ENCODE measurements at regions not wholly inside any gene's neighbourhood (a gene's known extent, or its start where the extent isn't known, plus 50 kb on each side); places are given as distances from the start of the nearest gene placed in this dataset.

DNA sequence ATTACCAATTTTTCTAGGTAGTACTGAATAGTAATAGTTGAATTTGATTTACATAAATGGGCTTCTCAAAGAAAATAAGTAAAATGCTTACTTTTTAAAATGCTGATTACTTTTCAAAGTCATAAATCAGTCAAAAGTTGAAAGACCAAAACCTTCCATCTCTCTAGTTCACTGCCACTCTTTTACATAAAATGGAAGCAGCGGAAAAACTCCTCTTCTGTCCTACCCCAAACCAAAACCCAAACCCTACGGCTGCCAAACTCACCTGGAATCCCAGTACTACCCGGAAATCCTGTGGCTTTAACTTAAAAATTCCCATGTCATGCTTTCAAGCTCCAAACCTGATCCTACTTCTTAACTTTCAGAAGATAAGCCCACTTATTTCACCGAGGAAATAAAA, 81.2 kb upstream of the MAPRE2 start:
- Histone ChIP-seq H3K4me1 (no peaks in the 10 kb centered on the region), H3K36me3 (no peaks in the 10 kb centered on the region), H3K4me3 (no peak overlapping the region), H3K9me3 (no peaks in the 10 kb centered on the region), H3K27ac (no peak overlapping the region), H3K27me3 (no peaks in the 10 kb centered on the region)
- TF ChIP-seq, protein P1, sequence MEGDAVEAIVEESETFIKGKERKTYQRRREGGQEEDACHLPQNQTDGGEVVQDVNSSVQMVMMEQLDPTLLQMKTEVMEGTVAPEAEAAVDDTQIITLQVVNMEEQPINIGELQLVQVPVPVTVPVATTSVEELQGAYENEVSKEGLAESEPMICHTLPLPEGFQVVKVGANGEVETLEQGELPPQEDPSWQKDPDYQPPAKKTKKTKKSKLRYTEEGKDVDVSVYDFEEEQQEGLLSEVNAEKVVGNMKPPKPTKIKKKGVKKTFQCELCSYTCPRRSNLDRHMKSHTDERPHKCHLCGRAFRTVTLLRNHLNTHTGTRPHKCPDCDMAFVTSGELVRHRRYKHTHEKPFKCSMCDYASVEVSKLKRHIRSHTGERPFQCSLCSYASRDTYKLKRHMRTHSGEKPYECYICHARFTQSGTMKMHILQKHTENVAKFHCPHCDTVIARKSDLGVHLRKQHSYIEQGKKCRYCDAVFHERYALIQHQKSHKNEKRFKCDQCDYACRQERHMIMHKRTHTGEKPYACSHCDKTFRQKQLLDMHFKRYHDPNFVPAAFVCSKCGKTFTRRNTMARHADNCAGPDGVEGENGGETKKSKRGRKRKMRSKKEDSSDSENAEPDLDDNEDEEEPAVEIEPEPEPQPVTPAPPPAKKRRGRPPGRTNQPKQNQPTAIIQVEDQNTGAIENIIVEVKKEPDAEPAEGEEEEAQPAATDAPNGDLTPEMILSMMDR (IDR thresholded peaks at IDR 0.05): no peak
- ATAC-seq: no peak
- intact Hi-C loops (cut with DNase I): no loop called here
- no peak for DNase-seq

DNA sequence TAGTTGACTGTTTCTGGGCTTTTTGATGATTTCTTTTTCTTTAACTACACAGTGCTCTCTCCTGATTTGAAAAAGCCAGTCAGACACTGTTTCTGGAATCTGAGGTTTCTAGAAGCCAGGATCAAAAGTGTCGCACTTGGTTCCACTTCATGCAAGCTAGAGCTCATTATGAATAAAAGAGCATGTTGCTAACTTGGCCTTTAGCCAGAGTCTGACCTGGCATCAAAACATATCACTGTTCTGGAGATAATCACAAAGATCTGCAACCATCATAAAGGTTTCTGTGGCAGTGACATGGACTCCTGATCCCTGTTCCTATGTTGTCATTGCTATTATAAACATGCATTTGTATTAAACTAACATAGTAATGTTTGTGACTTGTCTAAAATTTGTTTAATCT, 76.1 kb upstream of the MAPRE2 start:
- Histone ChIP-seq H3K27ac (no peak overlapping the region), H3K27me3 (no peaks in the 10 kb centered on the region), H3K36me3 (no peaks in the 10 kb centered on the region), H3K9me3 (no peaks in the 10 kb centered on the region), H3K4me3 (no peak overlapping the region), H3K4me1 (no peaks in the 10 kb centered on the region)
- DNase-seq: no peak
- TF ChIP-seq, protein P1 (IDR thresholded peaks at IDR 0.05): no peak
- ATAC-seq: no peak
- intact Hi-C loops (cut with DNase I): no loop called here

DNA sequence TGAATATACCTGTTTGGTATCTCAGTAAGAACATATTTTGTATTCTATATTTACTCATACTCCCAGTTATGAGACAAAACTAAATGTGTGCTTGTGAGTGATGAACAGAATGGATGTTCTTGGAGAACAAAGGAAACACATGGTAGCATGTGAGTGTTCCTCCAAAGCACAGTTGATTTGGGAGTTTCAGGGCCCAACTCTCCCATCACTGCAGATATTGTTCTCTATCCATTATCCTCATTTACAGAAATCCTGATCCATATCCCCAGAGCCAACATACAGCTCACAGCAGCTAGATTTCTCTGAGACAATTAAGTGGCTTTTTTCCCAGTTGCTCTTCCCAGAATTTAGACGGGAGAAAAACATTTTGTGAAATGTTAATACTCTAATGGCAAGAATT, 75.6 kb upstream of the MAPRE2 start:
- no peaks in the 10 kb centered on the region for H3K9me3 ChIP-seq
- TF ChIP-seq, protein P1 (IDR thresholded peaks at IDR 0.05): no peak
- no peak overlapping the region for H3K4me3 ChIP-seq
- H3K27ac ChIP-seq: no peak overlapping the region
- H3K27me3 ChIP-seq: no peaks in the 10 kb centered on the region
- intact Hi-C loops (cut with DNase I): no loop called here
- no peaks in the 10 kb centered on the region for H3K36me3 ChIP-seq
- no peaks in the 10 kb centered on the region for H3K4me1 ChIP-seq
- ATAC-seq (no peak), DNase-seq (no peak)

DNA sequence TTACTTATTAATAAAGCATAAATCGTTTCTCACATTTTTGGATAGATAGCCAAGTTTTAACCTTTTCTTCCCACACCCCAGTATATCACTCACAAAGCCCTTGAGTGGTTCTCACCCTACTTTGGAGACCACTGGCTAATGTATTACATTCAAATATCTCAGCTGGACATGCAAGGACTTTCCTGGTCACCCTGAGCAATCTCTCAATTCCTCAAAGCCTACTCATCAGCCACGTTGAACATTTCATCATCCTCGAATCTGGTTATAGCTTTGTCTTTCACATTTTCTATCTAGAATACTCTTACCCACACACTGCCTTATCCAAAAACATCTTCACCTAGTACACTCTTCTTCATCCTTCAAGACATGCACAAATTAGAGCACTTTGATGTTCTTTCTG, 71.1 kb upstream of the MAPRE2 start:
- TF ChIP-seq, protein P1 (IDR thresholded peaks at IDR 0.05): no peak
- ATAC-seq (no peak), DNase-seq (no peak)
- no peak overlapping the region for H3K4me3 ChIP-seq
- no peaks in the 10 kb centered on the region for H3K4me1 ChIP-seq
- H3K27ac ChIP-seq: no peak overlapping the region
- H3K9me3 ChIP-seq: no peaks in the 10 kb centered on the region
- H3K27me3 ChIP-seq: no peaks in the 10 kb centered on the region
- intact Hi-C loops (cut with DNase I): no loop called here
- H3K36me3 ChIP-seq: no peaks in the 10 kb centered on the region

DNA sequence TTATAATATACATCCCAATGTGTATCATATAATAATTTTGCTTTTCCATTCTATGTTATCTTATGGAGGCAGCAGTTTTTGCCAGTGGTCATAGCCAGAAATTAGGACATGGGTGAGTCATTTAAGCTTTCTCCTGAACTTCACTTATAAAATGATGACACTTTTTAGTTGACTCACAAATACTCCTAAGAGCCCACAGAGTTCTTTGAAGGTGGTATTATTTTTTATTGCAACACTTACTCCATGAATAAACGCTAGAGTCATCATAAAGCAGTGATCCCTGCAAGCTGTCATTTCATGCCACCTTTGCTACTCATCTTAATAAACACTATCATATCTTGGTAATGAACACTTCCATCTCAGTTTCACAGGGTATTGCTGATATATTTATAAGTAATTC, 69.9 kb upstream of the MAPRE2 start:
- no peaks in the 10 kb centered on the region for H3K4me1 ChIP-seq
- no peaks in the 10 kb centered on the region for H3K36me3 ChIP-seq
- intact Hi-C loops (cut with DNase I): no loop called here
- TF ChIP-seq, protein P1 (IDR thresholded peaks at IDR 0.05): no peak
- no peak for DNase-seq
- H3K4me3 ChIP-seq: no peak overlapping the region
- H3K27me3 ChIP-seq: no peaks in the 10 kb centered on the region
- ATAC-seq: no peak
- H3K27ac ChIP-seq: no peak overlapping the region
- no peaks in the 10 kb centered on the region for H3K9me3 ChIP-seq

- no peaks in the 10 kb centered on the region for H3K36me3 ChIP-seq
- ATAC-seq (no peak), DNase-seq (no peak)
- no peaks in the 10 kb centered on the region for H3K9me3 ChIP-seq
- H3K4me3 ChIP-seq: no peak overlapping the region
- H3K27ac ChIP-seq: no peak overlapping the region
- H3K4me1 ChIP-seq: peaks cover 3% of the 10 kb centered on the region
- TF ChIP-seq, protein P1 (IDR thresholded peaks at IDR 0.05): no peak
- intact Hi-C loops (cut with DNase I): no loop called here
- H3K27me3 ChIP-seq: no peaks in the 10 kb centered on the region
These were observed 68.3 kb upstream of the MAPRE2 start for GRCh38 chr18:34972765-34973414.

Data from upper lobe of right lung (tissue), 1 donor.